Thyroid gland (tissue), 4 donors: ENCODE measurements at regions not wholly inside any gene's neighbourhood (a gene's known extent, or its start where the extent isn't known, plus 50 kb on each side); places are given as distances from the start of the nearest gene placed in this dataset.

Source experiments
- POLR2A ChIP-seq, 2 donors: fragments of 450-650 bp; IDR thresholded peaks; one replicate each; pipeline ENCODE4 v1.6.1; 2017; ENCODE audit warnings: antibody characterized with exemption in 2 of 2, mild to moderate bottlenecking in 2 of 2, moderate library complexity in 1 of 2
- TF ChIP-seq, protein P1 (sequence below), 6 experiments: fragments of 200-600 bp in 3 of 6; fragments of 450-650 bp in 3 of 6; sonication (generic) in 3 of 6; IDR thresholded peaks; one replicate each; pipeline ENCODE4 v1.5.1; 2016 to 2019; ENCODE audit warnings: antibody characterized with exemption in 6 of 6, mild to moderate bottlenecking in 2 of 6, inconsistent platforms in 1 of 6, moderate library complexity in 1 of 6

- TF ChIP-seq, protein P1, sequence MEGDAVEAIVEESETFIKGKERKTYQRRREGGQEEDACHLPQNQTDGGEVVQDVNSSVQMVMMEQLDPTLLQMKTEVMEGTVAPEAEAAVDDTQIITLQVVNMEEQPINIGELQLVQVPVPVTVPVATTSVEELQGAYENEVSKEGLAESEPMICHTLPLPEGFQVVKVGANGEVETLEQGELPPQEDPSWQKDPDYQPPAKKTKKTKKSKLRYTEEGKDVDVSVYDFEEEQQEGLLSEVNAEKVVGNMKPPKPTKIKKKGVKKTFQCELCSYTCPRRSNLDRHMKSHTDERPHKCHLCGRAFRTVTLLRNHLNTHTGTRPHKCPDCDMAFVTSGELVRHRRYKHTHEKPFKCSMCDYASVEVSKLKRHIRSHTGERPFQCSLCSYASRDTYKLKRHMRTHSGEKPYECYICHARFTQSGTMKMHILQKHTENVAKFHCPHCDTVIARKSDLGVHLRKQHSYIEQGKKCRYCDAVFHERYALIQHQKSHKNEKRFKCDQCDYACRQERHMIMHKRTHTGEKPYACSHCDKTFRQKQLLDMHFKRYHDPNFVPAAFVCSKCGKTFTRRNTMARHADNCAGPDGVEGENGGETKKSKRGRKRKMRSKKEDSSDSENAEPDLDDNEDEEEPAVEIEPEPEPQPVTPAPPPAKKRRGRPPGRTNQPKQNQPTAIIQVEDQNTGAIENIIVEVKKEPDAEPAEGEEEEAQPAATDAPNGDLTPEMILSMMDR (IDR thresholded peaks at IDR 0.05), result no peak
- TF ChIP-seq POLR2A (IDR thresholded peaks at IDR 0.05), result no peak
These were observed 50.4 kb upstream of the ARX start for GRCh38 chrX:25066131-25066530.
